ENCODE measurements at regions not wholly inside any gene's neighbourhood (a gene's known extent, or its start where the extent isn't known, plus 50 kb on each side); places are given as distances from the start of the nearest gene placed in this dataset.

DNA sequence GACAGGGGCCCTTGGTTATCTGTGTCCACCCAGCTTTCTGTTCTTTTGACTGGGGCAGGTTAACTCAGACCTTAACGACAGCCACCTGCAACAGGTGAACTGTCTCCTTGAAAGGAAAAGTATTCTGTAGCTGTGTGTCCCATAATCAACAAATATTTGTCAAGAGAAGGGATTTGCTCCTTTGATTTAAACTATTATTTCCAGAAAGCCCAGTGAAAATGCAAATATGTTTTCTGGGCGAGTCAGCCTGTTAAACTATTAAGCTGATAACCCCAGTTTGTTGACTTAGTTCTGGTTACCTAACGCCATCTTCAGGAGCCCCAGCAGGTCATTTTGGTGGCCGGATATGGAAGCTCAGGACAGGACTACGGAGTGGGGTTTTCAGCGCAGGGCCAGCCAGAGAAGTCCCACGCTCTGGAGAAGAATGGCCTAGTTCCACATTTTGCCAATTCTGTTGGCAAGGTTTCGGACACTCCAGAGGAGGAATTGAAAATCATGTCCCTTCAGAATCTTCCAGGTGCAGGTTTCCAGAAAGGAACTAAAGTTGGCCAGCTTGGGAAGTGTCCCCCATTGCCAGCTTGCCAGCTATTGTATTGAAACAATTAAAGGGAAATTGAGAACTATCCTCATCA is 54.5 kb downstream of the ADRA2A start:
- DNase-seq (ENCODE audit: extremely low read depth, low read depth) = no peak

- DNase-seq (ENCODE audit: extremely low read depth, low read depth) = no peak
These were observed 60.2 kb downstream of the ADRA2A start for GRCh38 chr10:111137007-111137406.

GRCh38 chr10:111137587-111137986 is 60.8 kb downstream of the ADRA2A start:
- no peak for DNase-seq (ENCODE audit: extremely low read depth, low read depth)

- no peak for DNase-seq (ENCODE audit: extremely low read depth, low read depth)
These were observed 61.7 kb downstream of the ADRA2A start for GRCh38 chr10:111138544-111138943.

DNA sequence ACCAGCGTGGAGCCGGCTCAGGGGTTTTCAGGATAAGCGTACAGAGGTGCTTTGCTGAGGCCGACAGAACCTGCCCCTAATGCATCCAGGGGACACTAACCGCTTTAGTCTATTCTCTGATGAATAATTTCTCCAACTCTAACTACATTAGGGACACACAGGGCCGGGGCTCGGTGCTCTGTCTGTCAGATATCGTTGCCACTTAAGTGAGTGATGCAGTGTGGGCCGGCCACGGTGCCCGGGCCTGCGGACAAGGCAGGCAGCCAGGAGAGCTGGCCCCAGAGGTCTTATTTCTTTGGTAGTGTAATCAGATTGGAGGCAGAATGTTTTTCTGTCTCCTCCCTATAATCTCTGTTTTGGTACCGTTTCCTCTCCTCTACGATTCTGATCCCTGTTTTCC is 62.7 kb downstream of the ADRA2A start:
- no peak for DNase-seq (ENCODE audit: extremely low read depth, low read depth)

DNA sequence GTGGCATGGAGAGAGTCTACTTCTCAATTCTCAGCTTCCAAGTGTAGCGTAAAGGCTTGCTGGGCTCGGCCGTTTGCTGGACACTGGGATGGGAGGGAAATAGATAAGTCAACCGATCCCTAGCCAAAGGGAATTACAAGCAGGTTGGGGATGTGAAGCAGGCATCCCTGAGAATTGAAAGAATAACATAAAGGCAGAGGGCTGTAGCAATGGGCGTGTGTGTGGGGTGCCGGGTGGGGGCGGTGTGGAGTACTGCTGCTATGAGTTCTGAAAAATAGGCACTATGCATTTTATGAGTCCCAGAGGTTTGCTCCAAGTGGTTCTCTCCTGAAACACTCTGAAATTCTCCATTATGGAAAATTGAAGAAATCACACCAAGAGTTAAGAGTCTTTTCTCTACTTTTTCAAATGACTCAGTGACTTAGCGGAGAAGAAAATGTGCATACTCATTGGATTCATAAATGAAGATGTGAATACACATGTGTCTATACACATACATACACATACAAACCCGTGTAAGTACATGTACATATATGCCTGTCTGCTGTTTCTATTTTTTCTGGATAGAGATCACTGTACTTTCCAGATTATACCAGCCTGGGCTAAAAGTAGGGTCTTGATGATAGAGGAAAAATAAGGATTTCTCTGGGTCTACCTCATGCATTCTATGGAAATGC is 65.4 kb downstream of the ADRA2A start:
- DNase-seq (ENCODE audit: extremely low read depth, low read depth) = no peak

- DNase-seq (ENCODE audit: extremely low read depth, low read depth) = no peak
These were observed 69.3 kb downstream of the ADRA2A start for GRCh38 chr10:111146025-111146640.

DNA sequence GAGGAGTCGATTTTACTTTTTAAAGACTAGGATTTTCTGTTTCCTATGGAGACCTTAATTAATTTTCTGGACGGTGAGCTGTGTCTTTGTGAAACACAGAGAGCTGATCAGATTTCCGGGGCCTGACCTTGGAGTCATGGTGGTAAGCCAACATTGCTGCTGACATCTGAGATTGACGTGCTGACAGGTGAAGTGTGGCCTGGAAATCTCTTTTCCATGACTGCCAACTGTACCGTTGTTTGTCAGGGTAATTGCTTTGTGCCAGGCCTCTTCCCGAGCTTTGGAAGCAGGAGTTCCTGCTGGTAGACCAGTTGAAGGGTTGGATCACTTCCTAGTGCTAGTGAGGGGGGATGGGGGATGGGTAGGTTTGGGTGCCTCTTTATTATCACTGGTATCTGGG is 71.2 kb downstream of the ADRA2A start:
- DNase-seq (ENCODE audit: extremely low read depth, low read depth) = no peak

DNA sequence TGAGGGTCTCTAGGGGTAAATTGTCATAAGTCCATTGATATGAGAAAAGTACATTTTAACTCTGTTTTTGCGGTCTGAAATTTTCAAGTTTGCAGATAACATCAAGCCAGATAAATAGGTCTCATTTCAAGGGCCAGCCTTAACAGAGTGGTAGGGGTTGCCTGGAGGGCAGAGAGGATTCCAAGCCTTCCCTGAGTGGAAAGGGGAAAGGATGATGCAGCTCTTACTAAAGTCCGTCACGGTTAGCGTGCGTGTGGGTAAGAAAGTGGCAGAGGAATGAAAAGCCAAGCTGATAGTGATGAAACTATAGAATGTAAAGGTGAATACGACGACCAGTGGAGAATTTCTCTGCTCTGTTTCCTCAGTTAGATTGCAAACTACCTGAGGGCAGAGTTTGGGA is 71.6 kb downstream of the ADRA2A start:
- no peak for DNase-seq (ENCODE audit: extremely low read depth, low read depth)

DNA sequence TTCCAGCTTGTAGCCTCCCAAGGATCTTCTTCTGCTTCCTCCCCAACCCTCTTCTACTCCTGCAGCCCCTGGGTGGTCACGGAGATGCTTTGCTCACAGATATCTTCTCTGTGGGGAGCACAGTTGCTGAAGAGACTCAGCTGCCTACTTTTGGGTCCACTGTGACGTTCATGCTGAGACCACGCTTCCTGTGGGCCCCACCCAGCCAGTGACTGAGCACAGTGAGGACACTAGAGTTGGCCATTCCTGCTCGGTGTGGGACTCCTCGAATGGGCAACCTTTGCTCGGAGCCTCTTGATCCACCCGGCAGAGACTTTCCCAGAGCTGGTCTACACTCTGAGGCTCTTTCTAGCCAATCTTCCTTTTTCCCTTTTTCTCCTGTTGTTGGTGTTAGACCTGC is 73.9 kb downstream of the ADRA2A start:
- no peak for DNase-seq (ENCODE audit: extremely low read depth, low read depth)

GRCh38 chr10:111151595-111152307 is 74.9 kb downstream of the ADRA2A start:
- DNase-seq (ENCODE audit: extremely low read depth, low read depth) = no peak

DNA sequence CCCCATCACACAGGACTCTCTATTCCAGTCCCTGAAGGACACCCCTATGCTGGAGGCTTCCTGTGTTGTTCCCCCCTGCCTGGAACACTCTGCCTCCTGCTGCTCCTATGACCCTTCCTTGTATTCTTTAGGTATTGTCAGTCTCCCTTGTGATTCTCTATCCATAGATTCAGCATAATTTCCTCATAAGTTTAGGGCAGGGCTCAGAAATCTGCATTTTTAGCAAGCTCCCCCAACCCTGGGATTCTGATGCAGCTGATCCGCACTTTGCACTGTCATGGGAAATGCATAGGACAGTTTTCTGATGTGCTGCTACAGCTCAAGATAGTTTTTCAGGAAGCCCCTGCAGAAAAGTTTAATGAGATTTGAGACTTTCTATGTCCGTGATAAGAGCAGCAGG is 79.9 kb downstream of the ADRA2A start:
- no peak for DNase-seq (ENCODE audit: extremely low read depth, low read depth)

DNA sequence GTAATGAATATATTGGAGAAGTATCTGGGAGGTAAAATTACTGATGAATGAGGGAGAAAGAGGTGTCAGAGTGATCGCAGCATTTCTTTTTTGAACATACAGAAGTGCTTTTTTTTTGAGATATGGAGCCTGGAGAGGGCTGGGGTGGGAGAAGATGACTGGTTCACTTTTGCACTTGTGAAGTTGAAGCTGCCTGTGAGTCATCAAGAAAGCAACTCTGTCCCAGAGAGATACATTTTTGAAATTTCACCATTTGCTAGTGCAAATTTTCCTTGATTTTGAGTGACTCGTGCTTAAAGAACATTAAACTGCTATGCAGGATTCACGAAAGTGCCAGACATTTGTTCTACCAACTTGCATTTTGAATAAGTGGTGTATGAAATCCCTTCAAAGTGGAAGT is 81.8 kb downstream of the ADRA2A start:
- DNase-seq (ENCODE audit: extremely low read depth, low read depth) = no peak

DNA sequence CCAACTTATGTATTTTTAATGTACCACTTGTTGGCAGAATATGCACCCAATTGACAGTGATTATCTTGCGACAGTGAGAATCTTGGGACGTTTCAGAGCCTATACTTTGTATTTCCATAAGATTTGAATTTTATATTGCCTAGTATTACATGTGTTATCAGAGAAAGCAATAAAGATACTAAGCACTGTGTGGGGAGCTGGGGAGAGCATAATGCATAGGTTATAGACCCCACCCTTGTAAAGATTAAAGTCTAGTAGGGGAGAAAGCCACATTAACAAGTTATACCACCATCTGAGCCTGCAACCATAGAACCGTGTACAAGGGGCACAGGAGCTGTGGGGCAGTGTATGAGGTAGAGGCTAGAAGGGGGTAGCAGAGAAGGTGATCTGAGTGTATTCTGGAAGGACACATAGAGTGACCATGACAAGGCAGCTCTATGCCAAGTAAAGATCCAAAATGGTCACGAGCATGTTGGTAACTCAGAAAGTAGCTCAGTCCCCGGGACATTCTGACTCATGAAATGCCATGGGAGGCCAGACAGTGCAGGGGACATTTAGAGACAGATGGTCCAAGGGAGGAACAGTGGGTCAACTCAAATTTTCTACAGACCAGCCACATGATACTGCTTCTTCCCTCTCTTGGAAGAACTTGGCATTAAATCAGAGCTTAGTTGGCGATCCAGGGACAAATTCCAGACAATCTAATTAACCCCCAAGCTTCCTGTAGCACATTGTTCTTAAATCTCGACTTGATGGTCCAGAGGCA is 84.5 kb downstream of the ADRA2A start:
- no peak for DNase-seq (ENCODE audit: extremely low read depth, low read depth)

GRCh38 chr10:111171183-111171582 is 94.4 kb downstream of the ADRA2A start:
- DNase-seq (ENCODE audit: extremely low read depth, low read depth) = no peak

DNA sequence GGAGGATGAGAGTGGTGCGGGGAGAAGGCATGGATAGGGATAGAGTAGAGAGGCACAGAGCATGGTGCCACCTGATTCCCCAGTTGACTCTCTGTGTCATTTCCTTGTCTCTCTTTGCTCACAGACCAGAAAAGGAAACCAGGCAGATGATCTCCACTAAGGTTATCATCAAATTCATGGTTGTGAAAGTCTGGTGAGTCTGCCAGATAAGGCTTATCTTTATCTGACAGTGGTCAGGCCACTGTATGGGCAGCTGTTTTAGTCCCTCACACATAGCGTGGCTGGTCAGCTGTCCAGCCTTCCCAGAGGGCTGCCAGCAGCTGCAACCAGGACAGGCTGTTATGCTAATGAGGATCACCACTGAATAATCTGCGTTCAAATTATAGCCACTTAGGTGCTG is 99.0 kb downstream of the ADRA2A start:
- DNase-seq (ENCODE audit: extremely low read depth, low read depth) = no peak

DNA sequence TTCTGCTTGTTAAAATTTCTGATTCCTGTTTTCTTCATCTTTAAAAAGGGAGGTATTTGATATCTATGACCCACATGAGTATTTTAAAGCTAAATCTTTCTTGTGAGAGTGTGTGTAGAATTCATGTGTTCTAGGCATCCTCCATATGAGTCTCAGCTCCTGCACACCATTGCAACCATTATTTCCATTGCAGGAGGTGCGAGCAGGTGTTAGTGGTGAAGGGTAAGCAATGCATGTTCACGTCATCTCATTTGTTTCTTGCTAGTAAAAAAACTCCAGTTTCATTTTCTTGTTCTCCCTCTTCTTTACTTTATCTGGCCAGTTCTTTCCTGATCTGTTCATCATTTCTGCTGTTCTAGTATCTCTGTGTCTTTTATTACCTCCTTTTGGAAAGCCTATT is 100.5 kb downstream of the ADRA2A start:
- no peak for DNase-seq (ENCODE audit: extremely low read depth, low read depth)

DNA sequence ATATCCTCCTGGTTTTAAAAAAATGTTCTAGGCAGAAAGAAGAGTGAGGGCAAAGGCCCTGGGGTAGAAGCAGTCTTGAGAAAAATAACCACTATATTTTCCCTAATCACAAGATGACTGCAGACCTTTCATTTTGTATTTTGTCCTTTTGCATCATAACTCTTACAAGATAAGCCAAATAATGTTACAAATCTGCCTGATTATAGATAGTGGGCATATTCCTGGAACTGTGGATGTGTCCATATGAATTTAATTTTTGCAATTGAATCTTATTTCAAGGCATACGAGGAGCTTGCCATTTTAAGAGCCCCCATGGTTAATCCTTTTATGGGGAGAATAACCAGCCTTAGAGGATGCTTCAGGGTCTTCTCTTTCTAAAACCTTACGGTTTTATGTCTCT is 102.7 kb downstream of the ADRA2A start:
- DNase-seq (ENCODE audit: extremely low read depth, low read depth) = no peak

DNA sequence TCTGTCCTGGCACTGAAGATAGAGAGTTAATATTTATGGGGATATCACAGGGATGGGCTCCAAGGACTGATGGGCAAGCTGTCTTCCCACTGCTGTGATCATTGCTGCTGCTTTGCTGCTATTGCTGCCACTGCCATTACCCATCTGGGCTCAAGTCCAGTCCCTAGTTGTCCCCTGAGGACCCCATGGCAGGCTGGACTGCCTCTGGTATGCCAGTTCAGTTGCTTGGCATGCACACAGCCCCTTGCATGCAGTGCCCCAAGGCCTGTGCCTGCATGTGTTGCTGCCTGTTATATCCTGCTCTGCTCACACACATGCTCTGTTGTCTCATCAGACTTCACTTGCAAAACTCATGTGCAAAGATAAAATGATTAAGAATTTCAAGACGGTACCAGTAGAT is 109.5 kb downstream of the ADRA2A start:
- no peak for DNase-seq (ENCODE audit: extremely low read depth, low read depth)

DNA sequence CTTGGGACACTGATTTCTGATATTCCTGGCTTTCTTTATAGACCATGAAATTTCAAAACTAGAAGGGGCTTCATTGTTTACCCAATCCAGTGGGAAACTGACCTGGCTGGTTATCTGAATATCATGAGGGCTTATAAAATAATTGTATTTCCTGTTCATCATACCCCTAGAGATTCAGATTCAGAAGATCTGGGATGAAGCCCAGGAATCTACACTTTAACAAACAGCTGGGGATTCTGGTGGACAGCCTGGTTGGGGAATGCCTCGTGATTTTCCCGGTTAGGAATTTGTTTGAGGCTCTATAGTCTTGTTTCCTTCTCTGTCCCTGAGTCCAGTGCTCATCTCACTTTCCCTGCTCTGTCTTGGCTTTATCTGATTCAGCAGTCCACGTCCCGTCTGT is 110.3 kb downstream of the ADRA2A start:
- no peak for DNase-seq (ENCODE audit: extremely low read depth, low read depth)

GRCh38 chr10:111199587-111199986 is 122.8 kb downstream of the ADRA2A start:
- DNase-seq (ENCODE audit: extremely low read depth, low read depth) = no peak
